CD4-positive, alpha-beta T cell treated with Interferon gamma for 1 hour (primary cell): ENCODE measurements at regions not wholly inside any gene's neighbourhood (a gene's known extent, or its start where the extent isn't known, plus 50 kb on each side); places are given as distances from the start of the nearest gene placed in this dataset.
"Not testable (repeated sequence)": the region's sequence is repeated elsewhere in the genome, so short reads cannot be mapped to it uniquely, and the experiment has no call there.

Experiments used
- DNase-seq: peaks from one replicate; pipeline ENCODE4 v3.0.0-alpha.2; 2020

GRCh38 chr4:108453366-108453765 lies 167.0 kb upstream of the RPL34 start:
- no peak for DNase-seq

GRCh38 chr4:108450236-108450898 lies 170.0 kb upstream of the RPL34 start:
- no peak for DNase-seq

GRCh38 chr4:108449129-108449528 lies 171.2 kb upstream of the RPL34 start:
- no peak for DNase-seq

- DNase-seq: no peak
These were observed 173.8 kb upstream of the RPL34 start for GRCh38 chr4:108446556-108446955.

- DNase-seq: no peak
These were observed 174.7 kb upstream of the RPL34 start for GRCh38 chr4:108445716-108446115.

- DNase-seq: no peak
These were observed 176.8 kb upstream of the RPL34 start for GRCh38 chr4:108443585-108443984.

GRCh38 chr4:108433832-108434231 lies 186.5 kb upstream of the RPL34 start:
- DNase-seq: no peak

- DNase-seq: not testable (repeated sequence)
These were observed 187.0 kb upstream of the RPL34 start for GRCh38 chr4:108433394-108433793.

GRCh38 chr4:108432418-108432817 lies 188.0 kb upstream of the RPL34 start:
- no peak for DNase-seq

GRCh38 chr4:108431986-108432385 lies 188.4 kb upstream of the RPL34 start:
- no peak for DNase-seq

- DNase-seq: no peak
These were observed 189.5 kb upstream of the RPL34 start for GRCh38 chr4:108430921-108431320.

- DNase-seq: no peak
These were observed 190.7 kb upstream of the RPL34 start for GRCh38 chr4:108429662-108430061.

- no peak for DNase-seq
These were observed 191.5 kb upstream of the RPL34 start for GRCh38 chr4:108428923-108429322.

- no peak for DNase-seq
These were observed 192.4 kb upstream of the RPL34 start for GRCh38 chr4:108427946-108428485.

GRCh38 chr4:108426493-108426892 lies 193.9 kb upstream of the RPL34 start:
- no peak for DNase-seq

- no peak for DNase-seq
These were observed 194.4 kb upstream of the RPL34 start for GRCh38 chr4:108425988-108426387.

GRCh38 chr4:108417923-108418322 lies 202.5 kb upstream of the RPL34 start:
- DNase-seq: no peak

GRCh38 chr4:108416831-108417230 lies 203.5 kb upstream of the RPL34 start:
- DNase-seq: no peak

GRCh38 chr4:108415389-108415788 lies 205.0 kb upstream of the RPL34 start:
- DNase-seq: no peak

GRCh38 chr4:108411836-108412235 lies 208.5 kb upstream of the RPL34 start:
- DNase-seq: no peak

- DNase-seq: not testable (repeated sequence)
These were observed 210.7 kb upstream of the RPL34 start for GRCh38 chr4:108409691-108410090.

- no peak for DNase-seq
These were observed 214.8 kb upstream of the RPL34 start for GRCh38 chr4:108405586-108405985.

- no peak for DNase-seq
These were observed 220.1 kb upstream of the RPL34 start for GRCh38 chr4:108400309-108400708.

GRCh38 chr4:108399610-108400265 lies 220.6 kb upstream of the RPL34 start:
- DNase-seq: no peak

- no peak for DNase-seq
These were observed 221.5 kb upstream of the RPL34 start for GRCh38 chr4:108398836-108399235.
